GM23338 (cell line): ENCODE measurements at regions not wholly inside any gene's neighbourhood (a gene's known extent, or its start where the extent isn't known, plus 50 kb on each side); places are given as distances from the start of the nearest gene placed in this dataset.

Experiments
- ATAC-seq: fragments of 200-7000 bp; cut with Tn5 transposase; 3 replicates; pipeline ENCODE4 v1.9.1; 2020
- DNase-seq: peaks from one replicate; pipeline ENCODE4 v3.0.0-alpha.2; 2015; ENCODE audit warnings: low spot score
- H2AFZ ChIP-seq: fragments of 200-600 bp; sonication (generic); 2 replicates; pipeline ENCODE4 v1.8.0; 2016; ENCODE audit warnings: antibody characterized with exemption, mild to moderate bottlenecking, moderate library complexity
- H3F3A ChIP-seq: fragments of 200-600 bp; sonication (generic); replicated peaks from 2 replicates; pipeline ENCODE4 v1.8.0; 2017; ENCODE audit warnings: antibody characterized with exemption, mixed run types, low read depth
- H3K27ac ChIP-seq: fragments of 200-600 bp; sonication (generic); 2 replicates; pipeline ENCODE4 v1.6.1; 2016; ENCODE audit warnings: low read depth
- H3K27me3 ChIP-seq: fragments of 200-600 bp; sonication (generic); 2 replicates; pipeline ENCODE4 v1.8.0; 2016; ENCODE audit warnings: mild to moderate bottlenecking, mixed run types, moderate library complexity; ENCODE audit not compliant: insufficient read depth
- H3K36me3 ChIP-seq: fragments of 200-600 bp; sonication (generic); 2 replicates; pipeline ENCODE4 v1.8.0; 2016; ENCODE audit warnings: mild to moderate bottlenecking; ENCODE audit not compliant: insufficient read depth
- H3K4me1 ChIP-seq: fragments of 200-600 bp; sonication (generic); 2 replicates; pipeline ENCODE4 v1.8.0; 2016; ENCODE audit warnings: mild to moderate bottlenecking, moderate library complexity; ENCODE audit not compliant: insufficient read depth
- H3K4me2 ChIP-seq: fragments of 200-600 bp; sonication (generic); 2 replicates; pipeline ENCODE4 v1.7.1; 2017; ENCODE audit warnings: mixed run types
- H3K4me3 ChIP-seq: fragments of 200-600 bp; sonication (generic); 2 replicates; pipeline ENCODE4 v1.6.1; 2016; ENCODE audit warnings: mixed run types
- H3K79me2 ChIP-seq: fragments of 200-600 bp; sonication (generic); replicated peaks from 2 replicates; pipeline ENCODE4 v1.8.0; 2017; ENCODE audit warnings: mild to moderate bottlenecking; ENCODE audit not compliant: insufficient read depth
- H3K9me2 ChIP-seq: fragments of 200-600 bp; sonication (generic); 2 replicates; pipeline ENCODE4 v1.8.0; 2017; ENCODE audit not compliant: insufficient read depth
- H4K20me1 ChIP-seq: fragments of 200-600 bp; sonication (generic); replicated peaks from 2 replicates; pipeline ENCODE4 v1.8.0; 2017; ENCODE audit warnings: mild to moderate bottlenecking; ENCODE audit not compliant: insufficient read depth
- H3K27ac Mint-ChIP-seq: 2 replicates; pipeline ENCODE4 v1.8.0; 2020; ENCODE audit warnings: inconsistent platforms, mild to moderate bottlenecking, moderate library complexity, mixed read lengths
- H3K27me3 Mint-ChIP-seq: 3 replicates; pipeline ENCODE4 v1.8.0; 2022; ENCODE audit warnings: low read depth, mild to moderate bottlenecking, moderate library complexity, mixed read lengths, inconsistent platforms; ENCODE audit not compliant: insufficient read depth, poor library complexity
- H3K36me3 Mint-ChIP-seq: 3 replicates; pipeline ENCODE4 v1.8.0; 2021; ENCODE audit warnings: low read depth, mild to moderate bottlenecking, inconsistent platforms, moderate library complexity, mixed read lengths
- H3K4me1 Mint-ChIP-seq: 3 replicates; pipeline ENCODE4 v1.8.0; 2020; ENCODE audit warnings: mild to moderate bottlenecking, inconsistent platforms, mixed read lengths
- H3K4me3 Mint-ChIP-seq: 3 replicates; pipeline ENCODE4 v1.8.0; 2021; ENCODE audit warnings: moderate library complexity, mild to moderate bottlenecking, inconsistent platforms, mixed read lengths
- H3K9me3 Mint-ChIP-seq: 3 replicates; pipeline ENCODE4 v1.8.0; 2020; ENCODE audit warnings: moderate library complexity, mild to moderate bottlenecking, inconsistent platforms, mixed read lengths
- EZH2phosphoT487 ChIP-seq: fragments of 200-600 bp; sonication (generic); IDR thresholded peaks from one replicate; pipeline ENCODE4 v1.8.1; 2018; ENCODE audit warnings: antibody characterized with exemption; ENCODE audit not compliant: unreplicated experiment
- NANOG ChIP-seq: IDR thresholded peaks from 2 replicates; pipeline ENCODE4 v1.6.1; 2016; ENCODE audit warnings: antibody characterized with exemption, borderline replicate concordance
- POLR2AphosphoS5 ChIP-seq: IDR thresholded peaks from 2 replicates; pipeline ENCODE4 v1.6.1; 2016; ENCODE audit warnings: antibody characterized with exemption, low read depth
- ZNF114 ChIP-seq: fragments of 250-450 bp; sonication (Bioruptor Pico); IDR thresholded peaks from 2 replicates; pipeline ENCODE4 v1.5.0; 2020; ENCODE audit warnings: mild to moderate bottlenecking, moderate library complexity
- TF ChIP-seq, protein P1 (sequence below): IDR thresholded peaks from 2 replicates; pipeline ENCODE4 v1.6.1; 2016; ENCODE audit warnings: antibody characterized with exemption
- TF ChIP-seq, protein P2 (sequence below): IDR thresholded peaks from one replicate; pipeline ENCODE4 v1.6.1; 2018; ENCODE audit warnings: antibody characterized with exemption; ENCODE audit not compliant: unreplicated experiment

DNA sequence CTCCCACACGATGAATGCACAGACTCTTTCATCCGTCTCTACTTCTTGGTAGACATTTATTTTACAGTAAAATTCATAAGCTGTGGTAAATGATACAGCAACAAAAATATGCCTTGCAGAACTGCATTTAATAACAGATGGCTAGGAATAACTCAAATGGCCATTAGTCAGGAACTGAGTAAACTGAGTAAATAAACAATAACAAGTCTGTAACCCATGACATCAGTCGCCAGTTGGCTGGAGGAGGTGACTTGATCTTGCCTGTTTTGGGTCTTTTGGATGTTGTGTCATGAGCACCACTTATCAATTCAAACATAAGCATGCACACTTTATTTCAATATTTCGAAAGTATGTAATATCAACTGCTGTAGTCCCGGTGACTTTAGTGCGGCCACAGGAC lies 632.6 kb upstream of the ARGLU1 start:
- Histone ChIP-seq H3K4me3 (no peak overlapping the region), H3K27me3 (peaks cover 6% of the 10 kb centered on the region), H3K36me3 (no peaks in the 10 kb centered on the region), H3F3A (no peaks in the 10 kb centered on the region), H3K4me2 (no peak overlapping the region), H4K20me1 (no peaks in the 10 kb centered on the region), H3K79me2 (no peaks in the 10 kb centered on the region), H3K4me1 (peaks cover 3% of the 10 kb centered on the region; the same call in 1 of the 2 replicates), H2AFZ (no peak overlapping the region), H3K27ac (no peak overlapping the region), H3K9me2 (no peaks in the 10 kb centered on the region)
- Mint-ChIP-seq H3K4me1 (peaks cover 17% of the 10 kb centered on the region), H3K36me3 (no peaks in the 10 kb centered on the region), H3K27me3 (peaks cover 2% of the 10 kb centered on the region), H3K27ac (no peak overlapping the region), H3K4me3 (no peak overlapping the region), H3K9me3 (peaks cover 3% of the 10 kb centered on the region)
- ATAC-seq (no peak), DNase-seq (no peak)
- no peak for TF ChIP-seq POLR2AphosphoS5
- TF ChIP-seq, protein P1, sequence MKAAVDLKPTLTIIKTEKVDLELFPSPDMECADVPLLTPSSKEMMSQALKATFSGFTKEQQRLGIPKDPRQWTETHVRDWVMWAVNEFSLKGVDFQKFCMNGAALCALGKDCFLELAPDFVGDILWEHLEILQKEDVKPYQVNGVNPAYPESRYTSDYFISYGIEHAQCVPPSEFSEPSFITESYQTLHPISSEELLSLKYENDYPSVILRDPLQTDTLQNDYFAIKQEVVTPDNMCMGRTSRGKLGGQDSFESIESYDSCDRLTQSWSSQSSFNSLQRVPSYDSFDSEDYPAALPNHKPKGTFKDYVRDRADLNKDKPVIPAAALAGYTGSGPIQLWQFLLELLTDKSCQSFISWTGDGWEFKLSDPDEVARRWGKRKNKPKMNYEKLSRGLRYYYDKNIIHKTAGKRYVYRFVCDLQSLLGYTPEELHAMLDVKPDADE: no peak
- TF ChIP-seq, protein P2, sequence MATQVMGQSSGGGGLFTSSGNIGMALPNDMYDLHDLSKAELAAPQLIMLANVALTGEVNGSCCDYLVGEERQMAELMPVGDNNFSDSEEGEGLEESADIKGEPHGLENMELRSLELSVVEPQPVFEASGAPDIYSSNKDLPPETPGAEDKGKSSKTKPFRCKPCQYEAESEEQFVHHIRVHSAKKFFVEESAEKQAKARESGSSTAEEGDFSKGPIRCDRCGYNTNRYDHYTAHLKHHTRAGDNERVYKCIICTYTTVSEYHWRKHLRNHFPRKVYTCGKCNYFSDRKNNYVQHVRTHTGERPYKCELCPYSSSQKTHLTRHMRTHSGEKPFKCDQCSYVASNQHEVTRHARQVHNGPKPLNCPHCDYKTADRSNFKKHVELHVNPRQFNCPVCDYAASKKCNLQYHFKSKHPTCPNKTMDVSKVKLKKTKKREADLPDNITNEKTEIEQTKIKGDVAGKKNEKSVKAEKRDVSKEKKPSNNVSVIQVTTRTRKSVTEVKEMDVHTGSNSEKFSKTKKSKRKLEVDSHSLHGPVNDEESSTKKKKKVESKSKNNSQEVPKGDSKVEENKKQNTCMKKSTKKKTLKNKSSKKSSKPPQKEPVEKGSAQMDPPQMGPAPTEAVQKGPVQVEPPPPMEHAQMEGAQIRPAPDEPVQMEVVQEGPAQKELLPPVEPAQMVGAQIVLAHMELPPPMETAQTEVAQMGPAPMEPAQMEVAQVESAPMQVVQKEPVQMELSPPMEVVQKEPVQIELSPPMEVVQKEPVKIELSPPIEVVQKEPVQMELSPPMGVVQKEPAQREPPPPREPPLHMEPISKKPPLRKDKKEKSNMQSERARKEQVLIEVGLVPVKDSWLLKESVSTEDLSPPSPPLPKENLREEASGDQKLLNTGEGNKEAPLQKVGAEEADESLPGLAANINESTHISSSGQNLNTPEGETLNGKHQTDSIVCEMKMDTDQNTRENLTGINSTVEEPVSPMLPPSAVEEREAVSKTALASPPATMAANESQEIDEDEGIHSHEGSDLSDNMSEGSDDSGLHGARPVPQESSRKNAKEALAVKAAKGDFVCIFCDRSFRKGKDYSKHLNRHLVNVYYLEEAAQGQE: no peak

DNA sequence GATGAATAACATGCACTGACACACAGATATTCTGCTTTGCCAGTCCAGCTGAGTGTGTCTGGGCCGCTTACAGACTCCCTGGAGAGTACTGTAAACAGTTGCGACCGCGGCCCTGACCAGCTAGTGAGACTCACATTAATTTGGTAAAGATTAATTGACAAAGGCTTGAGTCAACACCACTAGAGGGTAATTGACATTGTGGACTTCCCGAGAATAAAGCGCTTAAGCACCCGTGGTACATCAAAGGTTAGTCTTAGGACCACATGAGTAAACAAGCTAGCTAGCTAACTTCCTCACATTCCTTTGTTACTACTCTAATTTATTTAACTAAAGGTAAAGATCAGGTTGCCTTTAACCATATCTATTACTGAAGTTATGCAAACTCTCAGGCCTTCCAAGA lies 624.4 kb upstream of the ARGLU1 start:
- H3K27me3 ChIP-seq: peaks cover 74% of the 10 kb centered on the region
- TF ChIP-seq ZNF114 (CRISPR knock-in tag) (no peak), NANOG (peak; percentile 88), EZH2phosphoT487 (no peak)
- TF ChIP-seq, protein P1: no peak
- no peak overlapping the region for H3K4me2 ChIP-seq
- Mint-ChIP-seq H3K27me3 (peaks cover 2% of the 10 kb centered on the region), H3K4me1 (peaks cover 17% of the 10 kb centered on the region), H3K9me3 (peaks cover 3% of the 10 kb centered on the region), H3K27ac (no peak overlapping the region), H3K36me3 (no peaks in the 10 kb centered on the region), H3K4me3 (no peak overlapping the region)
- peaks cover 18% of the 10 kb centered on the region for H3K4me1 ChIP-seq
- no peaks in the 10 kb centered on the region for H3F3A ChIP-seq
- H3K36me3 ChIP-seq: no peaks in the 10 kb centered on the region
- ATAC-seq (peak; percentile 43; the same call in 2 of the 3 replicates), DNase-seq (peak; percentile 56)
- no peaks in the 10 kb centered on the region for H3K9me2 ChIP-seq
- no peak overlapping the region for H3K4me3 ChIP-seq
- peaks cover 2% of the 10 kb centered on the region for H4K20me1 ChIP-seq
- no peaks in the 10 kb centered on the region for H3K79me2 ChIP-seq
- H2AFZ ChIP-seq: no peak overlapping the region
- no peak overlapping the region for H3K27ac ChIP-seq
